CD14-positive monocyte (primary cell): ENCODE measurements at regions not wholly inside any gene's neighbourhood (a gene's known extent, or its start where the extent isn't known, plus 50 kb on each side); places are given as distances from the start of the nearest gene placed in this dataset.

Experiments
- DNase-seq, 3 donors: peaks; one replicate each; pipeline ENCODE4 v3.0.0-alpha.2; 2011 to 2022
- H2AFZ ChIP-seq: 2 replicates; pipeline ENCODE4 v1.6.0; 2012; ENCODE audit warnings: mild to moderate bottlenecking, low read depth, low read length, inconsistent platforms; ENCODE audit not compliant: insufficient read depth, poor library complexity, severe bottlenecking
- H3K27ac ChIP-seq, 2 donors: 1 replicate in 1 of 2; 2 replicates in 1 of 2; pipeline ENCODE4 v1.5.1; 2012 to 2013; ENCODE audit warnings: low read length in 2 of 2, control low read depth in 1 of 2, inconsistent platforms in 1 of 2, low read depth in 1 of 2, mild to moderate bottlenecking in 1 of 2
- H3K27me3 ChIP-seq, 2 donors: one replicate each; pipeline versions ENCODE4 v1.6.0 to v1.6.1; 2011 to 2013; ENCODE audit warnings: low read length in 2 of 2; ENCODE audit not compliant: control insufficient read depth in 2 of 2, insufficient read depth in 2 of 2
- H3K36me3 ChIP-seq, 2 donors: replicated peaks in 1 of 2; 1 replicate in 1 of 2; 2 replicates in 1 of 2; pipeline versions ENCODE4 v1.5.1 to v1.6.1; 2012 to 2013; ENCODE audit warnings: low read length in 2 of 2, control low read depth in 1 of 2, inconsistent platforms in 1 of 2, mild to moderate bottlenecking in 1 of 2; ENCODE audit not compliant: insufficient read depth in 2 of 2, control insufficient read depth in 1 of 2
- H3K4me1 ChIP-seq, 2 donors: 1 replicate in 1 of 2; 2 replicates in 1 of 2; pipeline versions ENCODE4 v1.5.1 to v1.6.1; 2012 to 2013; ENCODE audit warnings: low read length in 2 of 2, control low read depth in 1 of 2, inconsistent platforms in 1 of 2, mild to moderate bottlenecking in 1 of 2, moderate library complexity in 1 of 2; ENCODE audit not compliant: insufficient read depth in 2 of 2, control insufficient read depth in 1 of 2
- H3K4me2 ChIP-seq: replicated peaks from 2 replicates; pipeline ENCODE3; 2012; ENCODE audit warnings: low read length, moderate library complexity, mild to moderate bottlenecking; ENCODE audit not compliant: poor library complexity, severe bottlenecking; ENCODE audit errors: extremely low read depth
- H3K4me3 ChIP-seq, 3 experiments: fragments of 200-600 bp in 1 of 3; sonication (generic) in 1 of 3; replicated peaks in 1 of 3; 1 replicate in 2 of 3; 2 replicates in 1 of 3; pipeline ENCODE4 v1.5.1; 2011 to 2013; ENCODE audit warnings: low read length in 3 of 3, mild to moderate bottlenecking in 3 of 3, control low read depth in 2 of 3, low read depth in 2 of 3, inconsistent platforms in 1 of 3, moderate library complexity in 1 of 3
- H3K79me2 ChIP-seq: 2 replicates; pipeline ENCODE4 v1.6.0; 2012; ENCODE audit warnings: mild to moderate bottlenecking, control low read depth, inconsistent platforms, low read length, moderate library complexity; ENCODE audit not compliant: insufficient read depth
- H3K9ac ChIP-seq: 2 replicates; pipeline ENCODE4 v1.6.0; 2017; ENCODE audit warnings: low read length, mild to moderate bottlenecking; ENCODE audit not compliant: insufficient read depth, poor library complexity, severe bottlenecking
- H3K9me3 ChIP-seq, 2 donors: replicated peaks in 1 of 2; 1 replicate in 1 of 2; 2 replicates in 1 of 2; pipeline versions ENCODE4 v1.5.1 to v1.6.1; 2012 to 2013; ENCODE audit warnings: low read length in 2 of 2, control low read depth in 1 of 2; ENCODE audit not compliant: control insufficient read depth in 1 of 2, insufficient read depth in 1 of 2
- H4K20me1 ChIP-seq: 2 replicates; pipeline ENCODE4 v1.6.0; 2012; ENCODE audit warnings: mild to moderate bottlenecking, low read length, control low read depth, moderate library complexity; ENCODE audit not compliant: insufficient read depth
- H3K27ac Mint-ChIP-seq, 7 donors: one replicate each; pipeline ENCODE4 v1.8.0; 2020; ENCODE audit warnings: mild to moderate bottlenecking in 7 of 7, mixed read lengths in 7 of 7, moderate library complexity in 6 of 7, inconsistent platforms in 2 of 7
- H3K27me3 Mint-ChIP-seq, 3 donors: one replicate each; pipeline ENCODE4 v1.8.0; 2021 to 2022; ENCODE audit warnings: low read depth in 3 of 3, mild to moderate bottlenecking in 3 of 3, mixed read lengths in 3 of 3, moderate library complexity in 3 of 3, inconsistent platforms in 1 of 3
- H3K36me3 Mint-ChIP-seq, 2 donors: one replicate each; pipeline ENCODE4 v1.8.0; 2020; ENCODE audit warnings: mixed read lengths in 2 of 2, inconsistent platforms in 1 of 2, mild to moderate bottlenecking in 1 of 2
- H3K4me1 Mint-ChIP-seq: one replicate; pipeline ENCODE4 v1.8.0; 2020; ENCODE audit warnings: mild to moderate bottlenecking, mixed read lengths
- H3K4me3 Mint-ChIP-seq, 2 donors: one replicate each; pipeline ENCODE4 v1.8.0; 2020; ENCODE audit warnings: mild to moderate bottlenecking in 2 of 2, mixed read lengths in 2 of 2, moderate library complexity in 1 of 2
- H3K9me3 Mint-ChIP-seq, 7 donors: one replicate each; pipeline ENCODE4 v1.8.0; 2020 to 2022; ENCODE audit warnings: mixed read lengths in 7 of 7, mild to moderate bottlenecking in 6 of 7, moderate library complexity in 6 of 7, inconsistent platforms in 2 of 7
- WGBS: methylation state at CpG from one replicate; pipeline ENCODE4 v1.1.5; 2013; ENCODE audit warnings: missing lambda C conversion rate; ENCODE audit not compliant: insufficient coverage; 5-methylcytosine and 5-hydroxymethylcytosine counted together
- intact Hi-C, 2 donors: fragments of 100-400 bp; cut with micrococcal nuclease; formaldehyde crosslinking; loops; one replicate each; pipeline versions ENCODE4 v1.15.0 to v1.15.1; 2023
- TF ChIP-seq, protein P1 (sequence below): fragments of 200-600 bp; IDR thresholded peaks from one replicate; pipeline ENCODE4 v1.8.0; 2022; ENCODE audit warnings: antibody characterized with exemption, mild to moderate bottlenecking

DNA sequence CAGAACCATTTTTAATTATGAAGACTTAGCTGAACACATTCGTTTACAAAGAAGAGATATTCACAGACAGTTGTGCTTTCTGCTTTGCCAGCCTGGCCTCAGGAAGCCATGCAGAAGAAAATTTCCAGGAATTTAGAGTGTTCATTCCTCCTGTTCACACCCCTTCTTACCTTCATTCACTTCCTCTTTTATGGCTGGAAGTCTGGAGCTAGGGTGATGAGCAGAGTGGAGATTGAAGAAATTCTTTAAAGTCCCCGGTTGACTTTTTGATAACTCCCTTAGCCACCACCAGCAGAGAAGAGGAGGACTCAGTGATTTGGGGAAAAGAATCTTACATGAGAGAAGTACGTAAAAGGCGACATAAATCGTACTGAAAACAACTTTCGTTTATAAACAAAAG, 263.6 kb upstream of the TSHZ3 start:
- H3K4me1 Mint-ChIP-seq = no peaks in the 10 kb centered on the region
- no peak overlapping the region for H3K4me3 ChIP-seq
- intact Hi-C loops = no loop called here
- H3K27ac ChIP-seq = no peak overlapping the region
- no peak overlapping the region for H3K4me3 Mint-ChIP-seq
- H3K4me2 ChIP-seq = no peak overlapping the region
- H3K27me3 Mint-ChIP-seq = peaks cover 4 to 9% (median 8%) of the 10 kb centered on the region in 3 donors
- DNase-seq = no peak
- no peak overlapping the region for H2AFZ ChIP-seq
- H3K4me1 ChIP-seq = no peaks in the 10 kb centered on the region
- H3K9me3 ChIP-seq = no peaks in the 10 kb centered on the region
- H3K79me2 ChIP-seq = no peaks in the 10 kb centered on the region
- TF ChIP-seq, protein P1, sequence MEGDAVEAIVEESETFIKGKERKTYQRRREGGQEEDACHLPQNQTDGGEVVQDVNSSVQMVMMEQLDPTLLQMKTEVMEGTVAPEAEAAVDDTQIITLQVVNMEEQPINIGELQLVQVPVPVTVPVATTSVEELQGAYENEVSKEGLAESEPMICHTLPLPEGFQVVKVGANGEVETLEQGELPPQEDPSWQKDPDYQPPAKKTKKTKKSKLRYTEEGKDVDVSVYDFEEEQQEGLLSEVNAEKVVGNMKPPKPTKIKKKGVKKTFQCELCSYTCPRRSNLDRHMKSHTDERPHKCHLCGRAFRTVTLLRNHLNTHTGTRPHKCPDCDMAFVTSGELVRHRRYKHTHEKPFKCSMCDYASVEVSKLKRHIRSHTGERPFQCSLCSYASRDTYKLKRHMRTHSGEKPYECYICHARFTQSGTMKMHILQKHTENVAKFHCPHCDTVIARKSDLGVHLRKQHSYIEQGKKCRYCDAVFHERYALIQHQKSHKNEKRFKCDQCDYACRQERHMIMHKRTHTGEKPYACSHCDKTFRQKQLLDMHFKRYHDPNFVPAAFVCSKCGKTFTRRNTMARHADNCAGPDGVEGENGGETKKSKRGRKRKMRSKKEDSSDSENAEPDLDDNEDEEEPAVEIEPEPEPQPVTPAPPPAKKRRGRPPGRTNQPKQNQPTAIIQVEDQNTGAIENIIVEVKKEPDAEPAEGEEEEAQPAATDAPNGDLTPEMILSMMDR = no peak
- no peak overlapping the region for H3K27ac Mint-ChIP-seq
- H3K36me3 ChIP-seq = no peaks in the 10 kb centered on the region
- no peaks in the 10 kb centered on the region for H4K20me1 ChIP-seq
- H3K36me3 Mint-ChIP-seq = no peaks in the 10 kb centered on the region
- H3K27me3 ChIP-seq = no peaks in the 10 kb centered on the region
- WGBS = 20% methylated on average over 1 of the region's 6 CpGs
- peaks cover 0 to 7% (median 3%) of the 10 kb centered on the region in 7 donors for H3K9me3 Mint-ChIP-seq
- H3K9ac ChIP-seq = no peak overlapping the region

DNA sequence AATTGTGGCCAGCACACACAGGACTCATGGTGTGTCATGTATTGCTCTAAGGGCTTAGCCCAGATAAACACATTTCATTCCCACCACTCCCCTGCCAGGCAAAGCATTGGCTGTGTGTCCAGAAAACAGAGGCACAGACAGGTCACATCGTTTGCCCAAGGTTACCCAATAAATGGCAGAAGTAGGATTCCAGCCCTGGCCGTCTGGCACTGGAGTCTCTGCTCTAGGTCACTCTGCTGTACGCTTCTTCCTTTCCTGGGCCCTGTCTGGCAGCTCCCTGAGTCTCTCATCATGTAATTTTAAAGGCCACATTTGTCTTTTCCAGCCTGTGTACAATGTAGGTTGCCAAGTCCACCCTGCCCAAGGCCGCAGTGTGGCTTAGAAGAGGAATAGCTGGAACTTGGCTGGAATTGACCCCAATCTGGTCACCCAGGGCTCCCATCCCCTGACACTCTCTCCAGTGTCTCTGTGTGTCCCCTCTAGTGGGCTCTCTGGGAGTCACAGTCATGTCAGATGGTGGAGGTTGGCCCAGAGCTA, 264.5 kb upstream of the TSHZ3 start:
- Histone ChIP-seq H3K4me3 (no peak overlapping the region), H3K79me2 (no peaks in the 10 kb centered on the region), H3K4me1 (no peaks in the 10 kb centered on the region), H3K36me3 (no peaks in the 10 kb centered on the region), H3K27me3 (no peaks in the 10 kb centered on the region), H3K27ac (no peak overlapping the region), H3K4me2 (no peak overlapping the region), H4K20me1 (no peaks in the 10 kb centered on the region), H3K9me3 (no peaks in the 10 kb centered on the region), H3K9ac (no peak overlapping the region), H2AFZ (no peak overlapping the region)
- 88% methylated on average over 4 of the region's 4 CpGs for WGBS
- intact Hi-C loops = no loop called here
- Mint-ChIP-seq H3K27me3 (peaks cover 1 to 9% (median 9%) of the 10 kb centered on the region in 3 donors), H3K9me3 (peaks cover 0 to 6% (median 3%) of the 10 kb centered on the region in 7 donors), H3K4me1 (no peaks in the 10 kb centered on the region), H3K27ac (no peak overlapping the region), H3K4me3 (no peak overlapping the region), H3K36me3 (no peaks in the 10 kb centered on the region)
- DNase-seq = no peak
- TF ChIP-seq, protein P1 = no peak
